ENCODE measurements at regions not wholly inside any gene's neighbourhood (a gene's known extent, or its start where the extent isn't known, plus 50 kb on each side); places are given as distances from the start of the nearest gene placed in this dataset.

DNA sequence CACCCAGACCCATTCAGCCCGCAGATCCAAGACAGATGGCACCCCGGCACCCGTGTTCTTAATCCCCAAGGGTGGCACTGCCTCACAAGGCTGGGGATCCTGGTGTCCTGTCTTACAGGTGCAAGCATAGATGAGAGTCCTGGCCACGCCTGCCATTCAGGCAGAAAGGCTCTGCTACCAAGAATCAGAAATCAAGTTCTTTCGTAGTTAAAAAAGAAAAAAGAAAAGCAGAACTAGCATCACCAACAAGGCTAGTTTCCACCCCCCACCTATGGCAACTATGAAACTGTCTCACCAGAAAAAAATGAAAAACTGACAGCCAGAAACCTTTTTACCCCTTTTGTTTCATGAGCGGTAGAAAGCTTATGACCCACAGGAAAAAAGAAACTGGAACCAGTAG lies 170.4 kb downstream of the SYK start:
- DNase-seq, result no peak
- no peak overlapping the region for H3K27ac ChIP-seq

DNA sequence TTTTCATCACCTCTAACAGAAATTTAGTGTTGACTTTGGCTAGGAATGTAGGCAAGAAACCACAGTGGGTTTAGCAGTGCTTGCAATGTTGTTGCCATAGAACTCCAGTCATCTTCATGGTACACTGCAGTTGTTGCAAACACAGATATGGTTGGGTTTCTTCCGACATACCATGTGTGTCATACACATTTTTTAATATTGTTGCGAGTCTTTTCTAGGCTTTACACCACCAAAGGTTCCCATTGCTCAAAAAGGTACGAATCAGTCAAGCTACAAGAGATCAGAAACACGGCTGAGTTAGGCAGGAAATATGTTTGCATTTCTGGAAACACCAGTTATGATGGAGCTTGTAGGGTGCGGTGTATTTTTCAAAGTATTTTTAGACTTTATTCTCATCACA lies 172.4 kb downstream of the SYK start:
- Histone ChIP-seq H3K27me3 (no peaks in the 10 kb centered on the region), H3K4me1 (no peaks in the 10 kb centered on the region), H3K27ac (no peak overlapping the region), H3K9me3 (no peaks in the 10 kb centered on the region), H3K4me3 (no peak overlapping the region), H3K36me3 (no peaks in the 10 kb centered on the region), H3K9ac (ENCODE audit: low read depth in 2 of 2, low read length in 2 of 2) (no peak overlapping the region)
- no peak for DNase-seq
- TF ChIP-seq, protein P1, sequence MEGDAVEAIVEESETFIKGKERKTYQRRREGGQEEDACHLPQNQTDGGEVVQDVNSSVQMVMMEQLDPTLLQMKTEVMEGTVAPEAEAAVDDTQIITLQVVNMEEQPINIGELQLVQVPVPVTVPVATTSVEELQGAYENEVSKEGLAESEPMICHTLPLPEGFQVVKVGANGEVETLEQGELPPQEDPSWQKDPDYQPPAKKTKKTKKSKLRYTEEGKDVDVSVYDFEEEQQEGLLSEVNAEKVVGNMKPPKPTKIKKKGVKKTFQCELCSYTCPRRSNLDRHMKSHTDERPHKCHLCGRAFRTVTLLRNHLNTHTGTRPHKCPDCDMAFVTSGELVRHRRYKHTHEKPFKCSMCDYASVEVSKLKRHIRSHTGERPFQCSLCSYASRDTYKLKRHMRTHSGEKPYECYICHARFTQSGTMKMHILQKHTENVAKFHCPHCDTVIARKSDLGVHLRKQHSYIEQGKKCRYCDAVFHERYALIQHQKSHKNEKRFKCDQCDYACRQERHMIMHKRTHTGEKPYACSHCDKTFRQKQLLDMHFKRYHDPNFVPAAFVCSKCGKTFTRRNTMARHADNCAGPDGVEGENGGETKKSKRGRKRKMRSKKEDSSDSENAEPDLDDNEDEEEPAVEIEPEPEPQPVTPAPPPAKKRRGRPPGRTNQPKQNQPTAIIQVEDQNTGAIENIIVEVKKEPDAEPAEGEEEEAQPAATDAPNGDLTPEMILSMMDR (IDR thresholded peaks at IDR 0.05), result no peak
- intact Hi-C loops (cut with DNase I), result no loop called here

More for the DNA sequence above, 170.4 kb downstream of the SYK start:
- Histone ChIP-seq H3K9ac (ENCODE audit: low read depth in 2 of 2, low read length in 2 of 2) (no peak overlapping the region), H3K4me1 (no peaks in the 10 kb centered on the region), H3K27me3 (no peaks in the 10 kb centered on the region), H3K9me3 (no peaks in the 10 kb centered on the region), H3K36me3 (no peaks in the 10 kb centered on the region), H3K4me3 (no peak overlapping the region)
- intact Hi-C loops (cut with DNase I), result no loop called here
- TF ChIP-seq, protein P1 (IDR thresholded peaks at IDR 0.05), result no peak

DNA sequence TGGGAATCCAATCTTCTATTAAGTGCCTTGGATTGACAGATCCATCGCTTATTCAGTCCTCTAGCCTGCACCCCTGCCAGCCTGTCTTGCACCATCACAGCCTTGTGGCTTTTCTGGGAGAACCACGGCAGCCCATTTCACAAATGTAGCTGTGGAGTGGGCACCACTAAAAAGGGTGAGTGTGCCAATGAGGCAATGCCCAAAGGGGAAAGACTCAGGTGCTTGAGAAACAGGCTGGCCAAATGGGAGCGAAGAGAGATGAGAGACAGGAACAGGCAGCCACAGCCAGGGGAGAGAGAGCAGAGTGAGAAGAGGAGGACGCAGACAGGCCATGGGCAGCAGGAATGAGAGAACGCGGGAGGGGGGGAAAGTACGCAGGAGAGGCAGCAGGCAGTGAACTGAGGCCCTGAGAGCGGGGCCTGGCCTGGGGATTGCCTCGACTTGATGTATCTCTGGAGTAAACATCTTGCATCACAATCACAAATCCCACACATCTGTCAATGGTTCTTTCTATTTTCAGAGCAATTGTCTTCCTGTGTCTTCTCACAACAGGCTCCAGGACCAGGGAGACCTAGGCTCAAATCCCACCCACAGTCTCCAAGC lies 173.1 kb downstream of the SYK start:
- Histone ChIP-seq H3K27me3 (no peaks in the 10 kb centered on the region), H3K27ac (no peak overlapping the region), H3K4me3 (no peak overlapping the region), H3K9ac (ENCODE audit: low read depth in 2 of 2, low read length in 2 of 2) (no peak overlapping the region), H3K36me3 (no peaks in the 10 kb centered on the region), H3K9me3 (no peaks in the 10 kb centered on the region), H3K4me1 (no peaks in the 10 kb centered on the region)
- DNase-seq, result no peak
- intact Hi-C loops (cut with DNase I), result no loop called here
- TF ChIP-seq, protein P1 (IDR thresholded peaks at IDR 0.05), result no peak

DNA sequence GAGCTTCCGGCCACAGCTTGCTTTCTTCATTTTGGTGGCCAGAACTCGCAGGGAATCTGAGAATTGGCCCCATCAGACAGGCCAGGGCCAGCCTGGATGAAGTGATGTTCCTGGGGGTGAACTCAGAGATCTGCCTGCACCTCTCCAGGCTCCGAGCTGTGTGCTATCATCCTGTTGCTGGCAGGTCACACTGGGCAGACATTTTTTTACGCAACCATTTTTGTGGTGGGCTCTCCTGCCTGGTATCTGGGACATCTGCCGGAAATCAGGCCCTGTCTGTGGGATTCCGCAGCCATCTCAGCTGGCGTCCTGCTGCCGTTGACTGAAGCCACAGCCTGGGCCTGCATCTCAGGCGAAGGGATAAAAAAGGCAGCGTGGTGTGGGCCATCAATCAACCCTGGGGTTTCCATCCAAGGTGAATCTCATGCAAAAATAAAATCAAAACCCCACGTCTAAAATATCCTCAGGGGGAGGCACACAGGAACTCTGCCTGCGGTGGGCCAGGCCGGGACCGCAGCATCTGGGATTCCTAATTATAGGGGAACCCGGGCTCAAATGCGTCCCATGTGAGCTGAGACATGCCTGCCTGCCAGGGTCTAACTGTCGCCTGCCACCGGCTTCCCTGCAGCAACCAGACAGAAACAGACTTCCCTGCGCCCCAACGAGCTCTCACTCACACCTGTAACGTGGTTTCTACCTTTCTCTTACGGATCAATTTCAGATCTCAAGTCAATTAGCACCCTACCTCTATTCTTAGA lies 174.3 kb downstream of the SYK start:
- no peak overlapping the region for H3K27ac ChIP-seq
- no peaks in the 10 kb centered on the region for H3K36me3 ChIP-seq
- no peak overlapping the region for H3K4me3 ChIP-seq
- H3K9ac ChIP-seq (ENCODE audit: low read depth in 2 of 2, low read length in 2 of 2), result no peak overlapping the region
- no peaks in the 10 kb centered on the region for H3K9me3 ChIP-seq
- TF ChIP-seq, protein P1 (IDR thresholded peaks at IDR 0.05), result no peak
- H3K4me1 ChIP-seq, result no peaks in the 10 kb centered on the region
- H3K27me3 ChIP-seq, result no peaks in the 10 kb centered on the region
- DNase-seq, result no peak
- intact Hi-C loops (cut with DNase I), result no loop called here

DNA sequence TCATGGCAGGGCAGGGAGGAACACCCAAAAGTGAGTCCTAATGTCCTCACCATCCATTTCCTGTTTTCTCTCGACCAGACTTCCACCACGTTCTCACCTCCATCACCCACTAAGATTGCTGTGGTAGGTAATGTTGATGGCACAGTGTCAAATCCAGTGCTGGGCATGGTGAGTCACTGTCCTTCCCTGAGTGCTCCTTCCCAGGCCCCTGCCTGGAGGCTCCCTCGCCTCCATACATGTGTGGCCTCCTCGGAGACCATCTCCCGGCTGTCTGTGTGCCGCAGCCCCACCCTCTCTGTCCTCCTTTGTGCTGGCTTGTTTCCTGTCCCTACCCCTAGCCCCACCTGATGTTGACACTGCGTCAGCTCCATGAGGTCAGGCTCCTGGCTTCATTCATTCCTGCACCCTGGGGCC lies 177.5 kb downstream of the SYK start:
- Histone ChIP-seq H3K36me3 (no peaks in the 10 kb centered on the region), H3K27me3 (no peaks in the 10 kb centered on the region), H3K4me3 (no peak overlapping the region), H3K9me3 (no peaks in the 10 kb centered on the region), H3K9ac (ENCODE audit: low read depth in 2 of 2, low read length in 2 of 2) (no peak overlapping the region), H3K27ac (no peak overlapping the region), H3K4me1 (no peaks in the 10 kb centered on the region)
- intact Hi-C loops (cut with DNase I), result no loop called here
- TF ChIP-seq, protein P1 (IDR thresholded peaks at IDR 0.05), result no peak
- no peak for DNase-seq

Measured in colonic mucosa (tissue), 4 donors.